ENCODE measurements at regions not wholly inside any gene's neighbourhood (a gene's known extent, or its start where the extent isn't known, plus 50 kb on each side); places are given as distances from the start of the nearest gene placed in this dataset.

DNA sequence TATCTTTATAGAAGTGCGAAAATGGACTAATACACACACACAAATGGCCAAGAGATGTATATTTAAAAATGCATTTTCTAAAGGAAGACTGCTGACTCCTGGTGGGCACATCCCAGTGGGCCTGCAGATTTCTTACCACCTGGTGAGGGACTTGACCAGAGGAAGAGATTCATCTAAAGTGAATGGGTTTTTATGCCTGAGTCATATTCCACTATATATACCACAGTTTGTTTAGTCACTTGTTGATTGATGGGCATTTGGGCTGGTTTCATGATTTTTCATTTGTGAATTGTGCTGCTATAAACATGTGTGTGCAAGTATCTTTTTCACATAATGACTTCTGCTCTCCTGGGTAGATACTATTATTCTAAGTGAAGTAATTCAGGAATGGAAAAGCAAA is 277.3 kb downstream of the SLC16A7 start:
- no peaks in the 10 kb centered on the region for H3K9me3 ChIP-seq (ENCODE audit: control insufficient read depth, low read length)
- H3K23ac ChIP-seq (ENCODE audit: low read length in 2 of 2): no peak overlapping the region
- H4K91ac ChIP-seq (ENCODE audit: low read length): no peak overlapping the region
- no CpG with 5 or more reads among the region's 1 CpG for WGBS
- H2BK12ac ChIP-seq (ENCODE audit: low read length in 2 of 2): no peak overlapping the region
- no peak overlapping the region for H3K14ac ChIP-seq (ENCODE audit: low read length in 2 of 2)
- DNase-seq: no peak
- no peaks in the 10 kb centered on the region for H3K36me3 ChIP-seq (ENCODE audit: control insufficient read depth in 1 of 2, insufficient read depth in 2 of 2, low read depth in 1 of 2, low read length in 2 of 2)
- no peaks in the 10 kb centered on the region for H3K79me1 ChIP-seq (replicated peaks; ENCODE audit: low read length, poor library complexity, severe bottlenecking)
- H2BK5ac ChIP-seq (ENCODE audit: low read depth, low read length, poor library complexity, severe bottlenecking): no peak overlapping the region
- H3K4me2 ChIP-seq (ENCODE audit: low read length, poor library complexity, severe bottlenecking): no peak overlapping the region
- H4K8ac ChIP-seq (ENCODE audit: low read length): no peak overlapping the region
- H2BK120ac ChIP-seq (ENCODE audit: low read depth, low read length): no peak overlapping the region
- no peak overlapping the region for H2AK5ac ChIP-seq (ENCODE audit: low read length, severe bottlenecking)
- H3K18ac ChIP-seq (ENCODE audit: low read depth in 1 of 2, low read length in 2 of 2): no peak overlapping the region
- H3K27ac ChIP-seq (ENCODE audit: low read length, poor library complexity, severe bottlenecking): no peak overlapping the region
- H2AFZ ChIP-seq (ENCODE audit: low read depth, low read length): no peak overlapping the region
- no peak overlapping the region for H3K4me3 ChIP-seq (ENCODE audit: insufficient read depth in 1 of 2, low read depth in 1 of 2, low read length in 2 of 2)
- no peaks in the 10 kb centered on the region for H3K4me1 ChIP-seq (ENCODE audit: control insufficient read depth, insufficient read depth, low read depth, low read length)
- no peak overlapping the region for H2BK15ac ChIP-seq (ENCODE audit: low read depth, poor library complexity, severe bottlenecking)
- H3K9ac ChIP-seq (ENCODE audit: low read length): no peak overlapping the region
- no peak overlapping the region for H3K4ac ChIP-seq (ENCODE audit: low read depth in 1 of 2, low read length in 2 of 2)
- no peaks in the 10 kb centered on the region for H3K27me3 ChIP-seq (ENCODE audit: control insufficient read depth in 1 of 2, insufficient read depth in 1 of 2, low read length in 2 of 2)

DNA sequence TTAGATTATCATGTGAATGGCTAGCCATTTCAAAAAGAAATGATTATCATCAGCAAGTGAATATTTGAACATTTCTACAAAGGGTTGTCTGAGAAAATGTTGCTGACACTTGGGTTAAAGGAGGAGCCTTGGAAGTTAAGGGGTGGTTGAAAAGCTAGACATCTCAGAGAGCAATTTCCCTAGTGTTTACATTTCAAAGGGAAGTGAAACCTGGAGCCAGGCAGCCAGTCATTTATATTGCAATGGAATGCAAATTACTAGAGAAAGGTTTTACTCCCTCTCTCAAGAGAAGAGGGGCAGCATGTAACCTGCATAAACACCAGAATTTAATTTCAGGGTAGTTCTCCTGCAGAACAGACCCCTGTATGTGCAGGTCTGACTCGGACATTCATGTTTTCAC is 279.0 kb downstream of the SLC16A7 start:
- Histone ChIP-seq H3K4me1 (ENCODE audit: control insufficient read depth, insufficient read depth, low read depth, low read length) (no peaks in the 10 kb centered on the region), H3K14ac (ENCODE audit: low read length in 2 of 2) (no peak overlapping the region), H4K91ac (ENCODE audit: low read length) (no peak overlapping the region), H3K18ac (ENCODE audit: low read depth in 1 of 2, low read length in 2 of 2) (no peak overlapping the region), H3K9me3 (ENCODE audit: control insufficient read depth, low read length) (no peaks in the 10 kb centered on the region), H2BK12ac (ENCODE audit: low read length in 2 of 2) (no peak overlapping the region), H3K9ac (ENCODE audit: low read length) (no peak overlapping the region), H2BK15ac (ENCODE audit: low read depth, poor library complexity, severe bottlenecking) (no peak overlapping the region), H3K79me1 (replicated peaks; ENCODE audit: low read length, poor library complexity, severe bottlenecking) (no peaks in the 10 kb centered on the region), H2AK5ac (ENCODE audit: low read length, severe bottlenecking) (no peak overlapping the region), H3K4ac (ENCODE audit: low read depth in 1 of 2, low read length in 2 of 2) (no peak overlapping the region), H3K27me3 (ENCODE audit: control insufficient read depth in 1 of 2, insufficient read depth in 1 of 2, low read length in 2 of 2) (no peaks in the 10 kb centered on the region), H3K4me2 (ENCODE audit: low read length, poor library complexity, severe bottlenecking) (no peak overlapping the region), H3K23ac (ENCODE audit: low read length in 2 of 2) (no peak overlapping the region), H3K36me3 (ENCODE audit: control insufficient read depth in 1 of 2, insufficient read depth in 2 of 2, low read depth in 1 of 2, low read length in 2 of 2) (no peaks in the 10 kb centered on the region), H2BK5ac (ENCODE audit: low read depth, low read length, poor library complexity, severe bottlenecking) (no peak overlapping the region), H4K8ac (ENCODE audit: low read length) (no peak overlapping the region), H2AFZ (ENCODE audit: low read depth, low read length) (no peak overlapping the region), H3K27ac (ENCODE audit: low read length, poor library complexity, severe bottlenecking) (no peak overlapping the region), H3K4me3 (ENCODE audit: insufficient read depth in 1 of 2, low read depth in 1 of 2, low read length in 2 of 2) (no peak overlapping the region), H2BK120ac (ENCODE audit: low read depth, low read length) (no peak overlapping the region)
- DNase-seq: no peak
- WGBS: no CpG with 5 or more reads among the region's 1 CpG

DNA sequence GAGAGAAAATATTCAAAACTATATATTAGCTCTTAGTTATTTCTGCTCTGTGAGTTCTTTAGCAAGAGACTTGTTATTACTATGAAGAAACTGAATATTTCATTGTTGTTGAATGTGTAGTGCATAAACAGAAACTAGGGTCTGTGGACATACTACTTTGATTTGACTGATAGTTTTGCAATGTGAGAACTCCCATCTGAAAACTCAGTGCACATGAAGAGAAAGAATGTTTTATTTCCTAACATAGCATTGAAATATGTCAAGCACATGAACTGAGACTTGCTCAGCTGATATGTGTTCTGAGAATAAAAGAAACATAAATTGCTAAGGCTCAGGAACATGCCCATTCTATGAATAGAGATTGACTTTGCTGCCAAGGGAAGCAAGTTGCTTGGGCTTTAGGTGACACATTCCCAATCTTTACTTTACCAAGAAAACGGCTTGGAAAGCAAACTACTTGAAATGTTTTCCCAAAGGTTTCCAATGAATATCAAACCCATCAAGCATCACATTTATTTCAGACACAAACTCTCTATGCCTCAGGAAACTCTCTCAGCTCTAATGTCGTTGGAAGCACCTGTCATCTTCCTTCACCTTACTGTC is 290.4 kb downstream of the SLC16A7 start:
- no peak overlapping the region for H3K4ac ChIP-seq (ENCODE audit: low read depth in 1 of 2, low read length in 2 of 2)
- no peak for DNase-seq
- H3K27ac ChIP-seq (ENCODE audit: low read length, poor library complexity, severe bottlenecking): no peak overlapping the region

DNA sequence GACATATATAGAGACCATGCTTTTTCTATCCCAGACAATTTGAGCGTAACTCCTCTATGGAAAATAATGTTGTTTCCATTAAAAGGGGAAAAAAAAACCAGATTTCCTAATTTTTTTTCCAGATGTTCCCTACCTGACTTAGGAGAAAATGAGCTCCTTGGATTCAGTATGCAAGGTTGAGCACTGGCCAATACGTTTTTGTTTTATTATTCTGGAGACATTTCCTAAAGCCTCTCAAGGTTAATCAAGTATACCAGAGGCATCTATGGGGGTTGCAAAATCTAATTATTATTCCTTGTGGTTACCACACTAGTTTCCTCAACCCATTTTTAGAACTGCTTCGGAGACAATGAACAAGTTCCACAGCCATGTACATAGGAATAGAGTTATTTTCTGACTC is 291.3 kb downstream of the SLC16A7 start:
- Histone ChIP-seq H3K79me1 (replicated peaks; ENCODE audit: low read length, poor library complexity, severe bottlenecking) (no peaks in the 10 kb centered on the region), H2BK120ac (ENCODE audit: low read depth, low read length) (no peak overlapping the region), H3K14ac (ENCODE audit: low read length in 2 of 2) (no peak overlapping the region), H3K23ac (ENCODE audit: low read length in 2 of 2) (no peak overlapping the region), H3K9ac (ENCODE audit: low read length) (no peak overlapping the region), H4K91ac (ENCODE audit: low read length) (no peak overlapping the region), H2AK5ac (ENCODE audit: low read length, severe bottlenecking) (no peak overlapping the region), H4K8ac (ENCODE audit: low read length) (no peak overlapping the region), H3K4ac (ENCODE audit: low read depth in 1 of 2, low read length in 2 of 2) (no peak overlapping the region), H2BK12ac (ENCODE audit: low read length in 2 of 2) (no peak overlapping the region), H3K4me2 (ENCODE audit: low read length, poor library complexity, severe bottlenecking) (no peak overlapping the region), H2BK15ac (ENCODE audit: low read depth, poor library complexity, severe bottlenecking) (no peak overlapping the region), H3K36me3 (ENCODE audit: control insufficient read depth in 1 of 2, insufficient read depth in 2 of 2, low read depth in 1 of 2, low read length in 2 of 2) (no peaks in the 10 kb centered on the region), H3K18ac (ENCODE audit: low read depth in 1 of 2, low read length in 2 of 2) (no peak overlapping the region), H2BK5ac (ENCODE audit: low read depth, low read length, poor library complexity, severe bottlenecking) (no peak overlapping the region), H3K9me3 (ENCODE audit: control insufficient read depth, low read length) (no peaks in the 10 kb centered on the region), H3K27me3 (ENCODE audit: control insufficient read depth in 1 of 2, insufficient read depth in 1 of 2, low read length in 2 of 2) (no peaks in the 10 kb centered on the region), H2AFZ (ENCODE audit: low read depth, low read length) (no peak overlapping the region), H3K27ac (ENCODE audit: low read length, poor library complexity, severe bottlenecking) (no peak overlapping the region), H3K4me1 (ENCODE audit: control insufficient read depth, insufficient read depth, low read depth, low read length) (no peaks in the 10 kb centered on the region), H3K4me3 (ENCODE audit: insufficient read depth in 1 of 2, low read depth in 1 of 2, low read length in 2 of 2) (no peak overlapping the region)
- no peak for DNase-seq
- 68% methylated on average over 2 of the region's 3 CpGs for WGBS

More for the DNA sequence above, 290.4 kb downstream of the SLC16A7 start:
- no peak overlapping the region for H3K9ac ChIP-seq (ENCODE audit: low read length)
- H4K8ac ChIP-seq (ENCODE audit: low read length): no peak overlapping the region
- H3K4me1 ChIP-seq (ENCODE audit: control insufficient read depth, insufficient read depth, low read depth, low read length): no peaks in the 10 kb centered on the region
- no peak overlapping the region for H3K4me2 ChIP-seq (ENCODE audit: low read length, poor library complexity, severe bottlenecking)
- H3K9me3 ChIP-seq (ENCODE audit: control insufficient read depth, low read length): no peaks in the 10 kb centered on the region
- H3K79me1 ChIP-seq (replicated peaks; ENCODE audit: low read length, poor library complexity, severe bottlenecking): no peaks in the 10 kb centered on the region
- no peak overlapping the region for H2BK120ac ChIP-seq (ENCODE audit: low read depth, low read length)
- no peaks in the 10 kb centered on the region for H3K36me3 ChIP-seq (ENCODE audit: control insufficient read depth in 1 of 2, insufficient read depth in 2 of 2, low read depth in 1 of 2, low read length in 2 of 2)
- no peak overlapping the region for H2BK5ac ChIP-seq (ENCODE audit: low read depth, low read length, poor library complexity, severe bottlenecking)
- WGBS: 67% methylated on average over 2 of the region's 2 CpGs
- no peak overlapping the region for H4K91ac ChIP-seq (ENCODE audit: low read length)
- H3K27me3 ChIP-seq (ENCODE audit: control insufficient read depth in 1 of 2, insufficient read depth in 1 of 2, low read length in 2 of 2): no peaks in the 10 kb centered on the region
- no peak overlapping the region for H2AFZ ChIP-seq (ENCODE audit: low read depth, low read length)
- no peak overlapping the region for H3K14ac ChIP-seq (ENCODE audit: low read length in 2 of 2)
- H2BK15ac ChIP-seq (ENCODE audit: low read depth, poor library complexity, severe bottlenecking): no peak overlapping the region
- no peak overlapping the region for H2BK12ac ChIP-seq (ENCODE audit: low read length in 2 of 2)
- no peak overlapping the region for H3K18ac ChIP-seq (ENCODE audit: low read depth in 1 of 2, low read length in 2 of 2)
- H3K4me3 ChIP-seq (ENCODE audit: insufficient read depth in 1 of 2, low read depth in 1 of 2, low read length in 2 of 2): no peak overlapping the region
- H2AK5ac ChIP-seq (ENCODE audit: low read length, severe bottlenecking): no peak overlapping the region
- no peak overlapping the region for H3K23ac ChIP-seq (ENCODE audit: low read length in 2 of 2)

Measured in mesenchymal stem cell (in vitro differentiated cells and primary cell).